ENCODE measurements at regions not wholly inside any gene's neighbourhood (a gene's known extent, or its start where the extent isn't known, plus 50 kb on each side); places are given as distances from the start of the nearest gene placed in this dataset.

DNA sequence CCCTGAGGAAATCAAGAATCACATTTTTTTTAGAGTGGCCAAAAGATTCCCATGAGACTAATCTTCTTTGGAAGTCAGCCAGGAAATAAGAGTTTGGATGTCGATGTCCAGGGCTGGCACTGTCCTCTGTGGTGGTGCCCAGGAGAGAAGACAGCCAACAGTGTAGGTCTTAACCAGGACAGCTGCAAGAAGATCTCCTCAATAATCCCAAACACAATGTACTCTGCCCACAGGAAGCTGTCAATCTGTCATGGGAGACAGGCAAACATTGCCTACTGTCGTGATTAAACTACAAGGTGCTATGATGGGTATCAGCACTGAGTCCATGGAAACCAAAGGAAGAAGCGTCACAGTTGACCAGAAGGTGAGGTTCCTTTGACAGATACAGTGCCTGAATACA, 174.1 kb downstream of the PIK3R1 start:
- TF ChIP-seq CTCF (conservative IDR thresholded peaks at IDR 0.05) (no peak), ZFX (IDR thresholded peaks at IDR 0.05) (no peak)
